ENCODE measurements at regions not wholly inside any gene's neighbourhood (a gene's known extent, or its start where the extent isn't known, plus 50 kb on each side); places are given as distances from the start of the nearest gene placed in this dataset.

DNA sequence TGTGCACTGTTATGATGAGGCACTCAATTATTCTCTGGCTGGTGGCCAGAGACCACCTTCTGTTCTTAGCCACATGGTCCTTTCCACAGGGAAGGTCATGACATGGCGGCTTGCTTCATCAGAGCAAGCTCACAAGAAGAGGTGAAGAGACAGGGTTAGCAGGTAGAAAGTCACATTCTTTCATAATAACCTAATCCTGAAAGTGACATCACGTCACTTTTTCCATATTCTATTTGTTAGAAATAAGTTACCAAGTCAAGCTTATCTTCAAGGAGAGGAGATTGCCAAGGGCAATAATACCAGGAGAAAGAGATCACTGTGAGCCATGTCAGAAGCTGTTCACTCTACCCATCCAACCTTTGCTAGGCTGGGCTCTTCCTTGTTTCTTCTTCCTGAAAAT lies 139.4 kb downstream of the OSR1 start:
- intact Hi-C loops (cut with DNase I): no loop called here
- Histone ChIP-seq H3K27ac (no peak overlapping the region), H3K4me3 (no peak overlapping the region), H3K36me3 (no peaks in the 10 kb centered on the region), H3K27me3 (no peaks in the 10 kb centered on the region), H3K4me1 (no peaks in the 10 kb centered on the region), H3K9me3 (no peaks in the 10 kb centered on the region)
- TF ChIP-seq CTCF (IDR thresholded peaks at IDR 0.05): no peak
- ATAC-seq: no peak
- no peak for DNase-seq

DNA sequence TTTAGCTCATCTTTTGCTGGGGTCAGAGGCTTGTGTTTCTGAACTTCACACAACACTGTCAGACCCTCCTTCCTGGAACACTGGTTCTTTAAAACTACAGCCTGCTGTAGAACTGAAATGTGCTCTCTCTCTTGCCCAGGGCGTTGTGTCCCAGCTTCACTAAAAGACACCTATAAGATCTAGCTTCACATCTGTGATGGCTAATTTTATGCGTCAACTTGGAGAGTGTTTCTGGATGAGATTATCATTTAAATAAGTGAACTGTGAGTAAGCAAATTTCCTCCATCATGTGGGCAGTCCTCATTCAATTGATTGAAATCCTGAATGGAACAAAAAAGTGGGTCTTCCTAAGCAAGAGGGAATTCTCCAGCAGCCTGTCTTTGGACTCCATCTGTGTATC lies 140.3 kb downstream of the OSR1 start:
- intact Hi-C loops (cut with DNase I): no loop called here
- H3K27me3 ChIP-seq: no peaks in the 10 kb centered on the region
- no peaks in the 10 kb centered on the region for H3K4me1 ChIP-seq
- no peak overlapping the region for H3K27ac ChIP-seq
- DNase-seq: no peak
- ATAC-seq: no peak
- no peak for TF ChIP-seq CTCF (IDR thresholded peaks at IDR 0.05)
- no peak overlapping the region for H3K4me3 ChIP-seq
- H3K36me3 ChIP-seq: no peaks in the 10 kb centered on the region
- H3K9me3 ChIP-seq: no peaks in the 10 kb centered on the region

- Histone ChIP-seq H3K27ac (no peak overlapping the region), H3K36me3 (no peaks in the 10 kb centered on the region), H3K9me3 (peaks cover 0 to 2% of the 10 kb centered on the region in 2 donors), H3K27me3 (no peaks in the 10 kb centered on the region), H3K4me3 (no peak overlapping the region), H3K4me1 (no peaks in the 10 kb centered on the region)
- DNase-seq (no peak), ATAC-seq (no peak)
- TF ChIP-seq CTCF (IDR thresholded peaks at IDR 0.05): no peak
- intact Hi-C loops (cut with DNase I): no loop called here
Measured at GRCh38 chr2:19216676-19217602, 141.5 kb downstream of the OSR1 start.

- peaks cover 0 to 2% of the 10 kb centered on the region in 2 donors for H3K9me3 ChIP-seq
- DNase-seq (no peak), ATAC-seq (no peak)
- no peak overlapping the region for H3K4me3 ChIP-seq
- intact Hi-C loops (cut with DNase I): no loop called here
- H3K27me3 ChIP-seq: no peaks in the 10 kb centered on the region
- H3K4me1 ChIP-seq: no peaks in the 10 kb centered on the region
- no peak overlapping the region for H3K27ac ChIP-seq
- H3K36me3 ChIP-seq: no peaks in the 10 kb centered on the region
- no peak for TF ChIP-seq CTCF (IDR thresholded peaks at IDR 0.05)
Measured at GRCh38 chr2:19216238-19216637, 142.2 kb downstream of the OSR1 start.

DNA sequence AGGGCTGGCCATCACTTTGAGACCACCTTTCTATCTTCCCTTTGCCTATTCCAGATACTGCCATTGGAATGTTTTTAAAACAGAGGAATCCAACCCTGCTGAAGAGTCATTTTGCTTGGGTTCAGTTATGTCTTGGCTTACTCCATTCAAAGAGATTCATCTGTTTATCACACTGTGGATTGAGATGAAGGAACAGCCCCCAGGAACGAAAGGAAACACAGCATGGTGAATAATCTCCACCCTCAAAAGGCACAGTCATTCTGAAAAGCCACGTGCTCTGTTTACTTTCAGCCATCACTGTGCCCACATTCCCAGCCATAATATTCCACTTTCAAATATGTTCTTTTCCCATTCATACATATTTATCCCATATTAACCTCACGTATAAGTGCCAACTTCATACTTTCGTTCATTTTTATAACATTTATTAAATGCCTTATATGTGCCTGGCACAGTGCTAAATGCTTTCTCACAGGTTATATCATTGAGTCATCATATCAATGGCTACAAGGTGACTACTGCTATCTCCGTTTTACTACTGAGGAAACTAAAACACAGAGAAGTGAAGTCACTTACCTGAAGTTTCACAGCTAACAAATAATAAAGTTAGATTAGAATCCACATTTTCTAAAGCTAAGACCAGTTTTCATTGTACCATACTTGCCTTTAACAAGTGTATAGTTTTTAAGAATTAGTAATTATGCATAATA lies 143.6 kb downstream of the OSR1 start:
- no peak for ATAC-seq
- no peak overlapping the region for H3K4me3 ChIP-seq
- intact Hi-C loops (cut with DNase I): no loop called here

More for the DNA sequence above, 143.6 kb downstream of the OSR1 start:
- peaks cover 0 to 2% of the 10 kb centered on the region in 2 donors for H3K9me3 ChIP-seq
- no peak overlapping the region for H3K27ac ChIP-seq
- no peak for DNase-seq
- no peaks in the 10 kb centered on the region for H3K36me3 ChIP-seq
- no peaks in the 10 kb centered on the region for H3K27me3 ChIP-seq
- no peak for TF ChIP-seq CTCF (IDR thresholded peaks at IDR 0.05)
- no peaks in the 10 kb centered on the region for H3K4me1 ChIP-seq
